HG03457 (cell line): ENCODE measurements at regions not wholly inside any gene's neighbourhood (a gene's known extent, or its start where the extent isn't known, plus 50 kb on each side); places are given as distances from the start of the nearest gene placed in this dataset.

Source experiments
- ATAC-seq: cut with Tn5 transposase; IDR thresholded peaks from one replicate; pipeline ENCODE4 v1.9.1; 2021; ENCODE audit warnings: moderate number of reproducible peaks; ENCODE audit not compliant: unreplicated experiment

- ATAC-seq, result no peak
Measured at GRCh38 chrX:150163221-150163930, 199.7 kb upstream of the MAMLD1 start.

- ATAC-seq, result no peak
Measured at GRCh38 chrX:150163956-150164726, 199.0 kb upstream of the MAMLD1 start.

GRCh38 chrX:150164971-150165600, 198.0 kb upstream of the MAMLD1 start:
- no peak for ATAC-seq

GRCh38 chrX:150165776-150166610, 197.1 kb upstream of the MAMLD1 start:
- no peak for ATAC-seq

DNA sequence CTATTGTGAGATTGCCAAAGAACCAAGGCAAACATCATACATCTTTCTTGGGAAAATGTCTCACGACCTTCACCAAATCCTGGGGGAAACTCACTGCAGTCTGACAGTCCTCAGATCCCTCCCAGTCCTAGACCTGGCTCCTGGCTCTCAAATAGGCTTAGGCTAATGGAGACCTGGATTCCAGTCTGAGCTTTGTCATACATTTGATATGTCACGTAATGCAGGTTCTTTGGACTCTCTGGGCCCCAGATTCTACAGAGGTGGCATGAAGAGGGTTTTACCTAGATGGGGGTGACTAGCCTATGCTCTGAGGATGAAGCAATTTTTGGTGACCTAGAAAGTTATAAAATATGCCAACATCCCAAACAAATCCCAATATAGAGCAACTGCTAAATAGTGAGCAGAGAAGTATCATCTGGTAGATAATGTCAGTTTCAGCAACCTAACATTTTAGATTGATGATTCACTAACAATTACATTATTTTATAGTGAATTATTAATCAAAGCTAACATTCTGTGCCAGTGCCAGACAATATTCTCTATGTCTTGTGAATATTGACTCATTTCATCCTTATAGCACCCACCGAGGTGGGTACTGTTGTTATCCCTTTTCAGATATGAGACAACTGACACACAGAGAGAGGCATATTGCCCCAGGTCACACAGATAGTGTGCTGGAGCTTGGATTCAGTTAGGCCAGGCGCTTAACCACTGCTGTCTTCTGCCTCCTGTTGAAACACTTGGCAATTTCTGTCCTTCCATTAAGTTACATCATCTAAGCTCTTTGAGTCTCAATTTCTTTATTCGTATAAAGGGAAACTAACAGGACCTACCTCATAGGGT, 195.4 kb upstream of the MAMLD1 start:
- ATAC-seq, result no peak

DNA sequence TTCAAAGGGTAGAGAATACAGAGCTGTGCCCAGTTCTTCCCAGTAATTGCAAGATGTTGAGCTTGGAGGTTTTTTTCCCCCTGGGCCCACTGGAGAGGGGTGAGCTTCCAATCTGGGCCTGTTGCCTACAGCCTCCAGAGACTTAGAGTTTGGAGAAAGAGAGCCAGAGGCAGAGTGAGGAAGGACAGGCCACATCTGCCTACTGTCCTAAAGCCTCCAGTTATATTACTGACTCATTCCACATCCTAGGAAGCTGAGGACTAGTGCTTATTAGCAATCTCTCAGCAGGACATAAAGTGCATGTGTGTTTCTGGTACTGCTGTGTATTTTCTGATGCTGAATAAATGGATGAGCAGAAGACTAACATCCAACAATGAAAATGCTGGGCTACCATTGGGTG, 181.0 kb upstream of the MAMLD1 start:
- no peak for ATAC-seq

DNA sequence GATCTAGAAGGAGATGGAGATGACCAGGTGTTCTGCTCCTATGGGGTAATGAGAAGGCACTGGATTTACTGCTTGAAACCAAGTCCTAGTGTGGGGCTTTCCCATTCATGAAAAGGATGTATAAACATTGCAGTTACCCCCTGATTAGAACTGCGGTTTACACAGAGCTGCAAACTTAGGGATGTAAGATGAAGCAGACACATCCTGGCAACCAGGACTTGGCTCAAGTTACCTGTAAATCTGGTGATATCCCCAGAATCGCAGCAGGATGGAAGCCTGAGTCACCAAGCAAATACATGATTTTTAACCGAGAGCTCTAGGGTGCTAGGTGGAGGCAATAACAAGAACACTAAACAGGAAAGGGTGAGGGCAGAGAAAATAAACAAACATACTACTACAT, 178.6 kb upstream of the MAMLD1 start:
- no peak for ATAC-seq

DNA sequence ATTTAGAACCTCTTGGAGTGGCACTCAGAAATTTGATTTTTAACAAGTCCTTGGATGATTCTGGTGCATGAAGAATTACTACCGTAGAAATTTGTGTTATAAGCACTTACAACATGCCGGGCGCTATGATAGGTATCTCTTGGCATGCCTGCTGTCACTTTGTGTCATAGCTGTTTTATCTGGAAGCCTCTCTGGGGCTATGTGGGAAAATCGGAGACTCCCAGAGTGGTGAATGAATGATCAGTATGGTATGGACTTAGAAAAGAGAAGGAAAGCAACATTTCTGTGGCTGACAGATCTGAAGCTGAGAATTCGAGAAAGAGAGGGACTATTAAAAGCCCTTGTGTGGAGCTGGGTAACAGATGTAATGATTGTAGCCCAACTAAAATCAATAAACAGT, 177.4 kb upstream of the MAMLD1 start:
- no peak for ATAC-seq

DNA sequence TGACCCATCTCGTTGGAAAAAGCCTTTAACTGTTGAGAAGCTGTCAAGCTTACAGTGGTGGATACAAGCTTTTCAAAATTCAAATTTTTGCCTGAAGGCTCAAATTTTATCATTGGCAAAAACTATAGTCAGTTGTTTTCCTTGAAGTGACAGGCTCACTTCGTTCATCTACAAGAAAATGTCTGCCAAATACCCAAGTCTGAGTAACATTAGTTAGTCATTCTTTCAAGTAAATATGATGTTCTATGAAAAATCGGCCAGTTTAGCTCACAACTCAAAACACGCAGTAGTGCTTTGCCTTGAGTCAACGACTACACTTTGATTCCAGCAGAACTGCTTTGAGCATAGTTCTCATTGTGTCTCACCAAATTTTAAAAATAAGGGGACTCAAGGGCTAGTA, 170.3 kb upstream of the MAMLD1 start:
- ATAC-seq, result no peak

GRCh38 chrX:150196285-150196684, 166.8 kb upstream of the MAMLD1 start:
- no peak for ATAC-seq

- no peak for ATAC-seq
Measured at GRCh38 chrX:150197388-150197787, 165.7 kb upstream of the MAMLD1 start.

DNA sequence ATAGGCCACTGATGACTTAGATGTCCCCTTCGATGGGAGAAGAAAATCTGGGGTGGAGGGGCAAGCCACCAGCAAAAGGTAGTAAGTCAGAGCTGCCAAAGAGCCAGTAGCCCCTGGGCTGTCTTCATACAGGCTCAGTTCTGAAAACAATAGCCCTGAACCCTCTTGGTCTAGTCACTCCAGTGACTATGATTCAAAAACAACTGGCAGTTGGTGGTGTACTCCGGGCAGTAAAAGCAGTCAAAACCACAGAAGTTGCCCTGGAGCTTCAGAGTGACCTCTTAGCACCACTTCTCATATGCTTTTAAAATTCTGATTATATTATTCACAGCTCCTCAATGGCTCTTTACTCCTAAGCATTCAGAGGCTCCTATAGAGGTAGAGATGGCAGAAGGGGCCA, 164.3 kb upstream of the MAMLD1 start:
- ATAC-seq, result no peak

DNA sequence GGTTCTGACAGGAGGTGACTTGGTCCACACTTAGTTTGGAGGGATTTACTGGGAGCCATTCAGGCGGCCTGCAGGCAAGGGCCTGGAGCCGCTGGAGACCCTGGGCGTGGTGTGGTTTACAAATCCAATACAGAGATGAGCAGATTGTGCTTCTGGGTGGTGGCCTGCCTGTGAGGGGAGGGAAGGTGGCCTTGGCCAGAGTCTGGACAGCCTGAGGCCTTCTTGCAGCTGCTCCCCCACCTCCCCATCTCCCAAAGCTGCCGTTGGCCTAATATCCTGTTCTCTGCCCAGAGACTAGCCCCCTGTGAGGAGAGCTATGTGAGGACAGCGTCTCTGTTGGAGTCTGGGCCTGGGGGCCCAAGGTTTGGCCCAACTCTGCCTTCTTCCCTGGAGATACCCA, 163.9 kb upstream of the MAMLD1 start:
- no peak for ATAC-seq

- ATAC-seq, result no peak
Measured at GRCh38 chrX:150199803-150200202, 163.3 kb upstream of the MAMLD1 start.

DNA sequence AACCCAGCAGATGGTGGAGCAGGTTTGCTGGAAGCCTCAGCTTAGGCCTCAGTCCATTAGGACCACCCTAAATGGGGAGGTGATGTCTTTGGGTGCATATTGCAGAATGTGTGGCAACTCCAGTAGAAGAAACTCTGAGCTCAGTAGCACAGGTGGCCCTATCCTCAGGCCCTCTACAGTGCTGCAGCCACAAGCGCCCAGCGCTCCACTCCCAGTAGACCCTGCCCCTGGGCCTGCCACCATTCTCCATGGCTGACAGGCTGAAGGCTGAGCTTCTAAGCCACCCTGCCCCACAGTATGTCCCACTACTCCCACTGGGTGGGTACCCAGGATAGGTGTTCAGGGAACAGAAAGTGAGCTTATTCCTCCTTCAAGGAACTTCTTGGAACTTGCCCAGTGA, 162.8 kb upstream of the MAMLD1 start:
- no peak for ATAC-seq

DNA sequence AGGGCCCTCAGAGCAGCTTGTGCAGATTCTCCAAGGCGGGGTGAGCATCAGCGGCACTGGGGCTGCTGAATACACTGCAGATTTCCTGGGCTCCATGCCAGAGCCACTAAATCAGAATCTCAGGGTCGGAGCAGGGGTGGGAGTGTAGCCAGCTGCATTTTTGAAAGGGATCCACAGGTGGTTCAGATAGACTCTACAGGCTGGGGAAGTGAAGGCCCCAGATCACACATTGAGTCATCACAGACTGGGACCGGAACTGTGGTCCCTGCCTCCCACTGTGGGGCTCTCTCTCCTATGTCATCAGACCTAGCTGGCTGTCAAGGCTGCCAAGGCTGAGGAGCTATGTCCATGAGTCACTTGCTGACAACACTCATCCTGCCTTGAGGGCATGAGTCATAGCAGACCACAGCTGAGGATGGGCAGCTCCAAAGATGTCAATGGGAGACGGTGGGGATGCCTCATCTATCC, 162.3 kb upstream of the MAMLD1 start:
- ATAC-seq, result peak; percentile 100

DNA sequence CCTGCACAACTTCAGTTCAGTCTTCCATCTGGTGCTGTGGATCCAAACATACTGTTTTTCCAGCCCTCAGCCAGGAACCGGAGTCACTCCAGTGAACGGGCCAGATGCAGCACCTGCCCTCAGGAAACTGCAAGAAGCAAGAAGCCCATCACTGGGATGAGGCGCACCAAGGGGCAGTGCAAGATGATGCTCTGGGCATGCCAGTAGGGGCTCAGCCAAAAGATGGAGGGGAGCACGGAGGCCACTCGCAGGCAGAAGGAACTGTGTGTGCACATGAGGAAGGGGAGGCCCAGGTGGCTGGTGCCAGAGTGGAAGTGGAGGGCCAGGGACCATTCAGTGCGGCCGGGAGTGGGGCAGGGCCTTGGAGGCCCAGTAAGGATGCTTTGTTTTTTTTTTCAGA, 161.7 kb upstream of the MAMLD1 start:
- no peak for ATAC-seq

DNA sequence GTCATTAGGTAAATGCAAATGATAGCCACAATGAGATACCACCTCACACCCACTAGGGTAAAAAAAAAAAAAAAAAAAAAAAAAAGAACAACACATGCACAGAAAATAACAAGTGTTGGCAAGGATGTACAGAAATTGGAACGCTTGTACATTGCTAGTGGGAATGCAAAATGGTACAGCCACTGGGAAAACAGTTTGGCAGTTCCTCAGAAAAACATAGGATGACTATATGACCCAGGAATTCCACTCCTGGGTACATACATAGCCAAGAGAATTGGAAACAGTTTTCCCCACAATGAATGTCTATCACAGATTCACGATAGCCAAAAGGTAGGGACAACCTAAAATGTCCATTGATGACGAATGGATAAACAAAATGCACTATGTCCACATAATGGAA, 161.3 kb upstream of the MAMLD1 start:
- ATAC-seq, result no peak

DNA sequence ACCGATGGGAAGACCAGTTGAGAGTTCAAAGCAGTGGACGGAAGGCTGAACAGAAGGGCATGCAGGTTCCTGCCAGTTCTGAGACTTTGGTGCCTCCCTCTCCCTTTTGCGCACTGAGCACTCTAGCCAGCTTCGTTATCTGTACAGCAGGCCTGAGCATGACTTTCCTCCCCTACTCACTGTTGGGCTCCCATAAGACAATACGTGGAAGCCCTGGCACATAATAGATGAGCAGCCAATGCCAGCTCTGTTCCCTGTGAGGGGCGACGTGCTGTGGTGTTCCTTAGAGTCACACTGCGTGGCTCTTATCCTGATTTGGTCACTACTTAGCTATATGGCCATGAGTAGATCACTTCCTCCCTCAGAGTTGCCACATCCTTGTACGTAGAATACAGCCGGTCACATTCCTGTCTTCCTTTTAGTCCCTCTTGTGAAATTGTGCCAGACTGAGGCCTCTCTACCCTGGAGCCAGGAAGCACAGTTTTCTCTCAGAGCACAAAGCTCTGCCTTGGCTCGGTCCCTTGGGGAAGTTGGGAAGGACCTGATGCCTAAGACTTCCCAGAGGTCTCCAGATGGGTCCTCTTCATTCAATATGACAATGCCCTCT, 160.4 kb upstream of the MAMLD1 start:
- no peak for ATAC-seq

GRCh38 chrX:150203248-150203645, 159.9 kb upstream of the MAMLD1 start:
- ATAC-seq, result no peak
